Cerebellar cortex (tissue), 1 donor: ENCODE measurements at regions not wholly inside any gene's neighbourhood (a gene's known extent, or its start where the extent isn't known, plus 50 kb on each side); places are given as distances from the start of the nearest gene placed in this dataset.

Experiments used
- DNase-seq: peaks from one replicate; pipeline ENCODE4 v3.0.0-alpha.2; 2015; ENCODE audit warnings: low spot score

- no peak for DNase-seq
These were observed 77.4 kb downstream of the NCOR2 start for GRCh38 chr12:124489915-124490583.

GRCh38 chr12:124489220-124489619 lies 78.2 kb downstream of the NCOR2 start:
- DNase-seq = no peak

DNA sequence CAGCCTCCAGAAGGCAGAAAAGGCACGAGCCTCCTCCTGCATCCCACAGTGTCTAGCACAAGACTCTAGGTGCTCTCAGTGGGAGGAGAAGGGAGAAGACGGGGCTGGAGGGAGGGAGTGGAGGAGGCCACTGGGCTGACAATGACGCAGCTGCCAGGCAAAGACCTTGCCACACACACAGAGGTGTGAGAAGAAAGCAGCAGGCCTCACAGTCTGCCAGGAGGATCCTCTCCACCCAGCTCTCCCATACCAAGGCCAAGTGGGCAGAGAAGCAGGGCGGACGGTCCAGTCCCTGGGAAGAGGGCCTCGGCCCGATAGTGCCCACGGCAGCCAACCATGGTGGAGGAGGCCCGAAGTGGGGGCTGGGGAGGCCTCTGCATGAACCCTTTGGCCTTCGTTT lies 78.9 kb downstream of the NCOR2 start:
- no peak for DNase-seq

DNA sequence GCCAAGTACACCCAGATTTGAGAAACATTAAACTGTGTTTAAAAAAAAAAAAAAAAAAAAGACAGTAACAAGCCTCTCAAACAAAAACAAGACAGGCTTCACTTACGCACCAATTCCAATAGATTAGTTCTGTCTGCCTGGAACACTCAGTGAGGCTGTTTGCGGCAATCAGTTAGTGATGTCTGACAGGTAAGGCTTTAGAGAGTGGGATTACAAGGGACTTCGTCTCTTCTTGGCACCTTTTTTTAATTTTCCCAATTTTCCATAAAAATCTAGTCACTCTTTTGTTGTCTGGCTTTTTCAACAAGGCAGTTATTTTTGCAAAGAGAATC lies 79.6 kb downstream of the NCOR2 start:
- DNase-seq = no peak

DNA sequence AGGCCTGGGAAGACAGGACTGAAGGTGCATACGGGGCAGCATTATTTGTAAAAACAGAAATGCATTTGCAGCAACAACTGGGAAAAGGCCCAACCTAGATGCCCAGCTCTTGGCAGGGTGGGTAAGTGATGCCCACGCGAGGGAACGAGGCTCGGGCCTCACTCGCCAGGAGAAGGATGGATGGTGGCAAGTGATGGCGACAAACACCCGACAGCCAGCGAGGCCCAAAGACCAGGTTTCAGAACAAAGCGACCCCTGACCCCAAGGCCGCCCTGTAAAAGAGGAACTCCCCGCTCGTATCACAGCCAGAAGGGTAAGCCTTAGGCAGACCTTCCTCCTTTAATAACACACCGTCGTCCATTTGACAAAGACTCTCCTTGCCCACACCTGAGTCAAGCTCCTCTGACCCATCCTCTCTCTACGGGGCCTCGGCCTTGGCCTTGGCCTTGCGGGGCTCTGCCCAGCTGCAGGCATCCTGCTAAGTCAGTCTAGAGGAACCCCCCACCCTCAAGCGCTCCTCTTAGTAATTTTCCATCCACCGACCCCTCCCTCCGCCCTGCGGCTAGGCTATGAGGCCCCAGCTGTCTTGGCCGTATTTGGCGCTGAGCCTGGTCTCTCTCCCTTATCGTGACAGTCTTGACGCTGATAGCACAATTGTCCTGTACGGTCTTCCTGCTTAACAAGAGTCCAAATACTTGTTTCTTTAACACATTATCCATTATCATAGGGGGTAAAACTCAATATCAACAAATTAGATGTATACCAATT lies 80.2 kb downstream of the NCOR2 start:
- no peak for DNase-seq

DNA sequence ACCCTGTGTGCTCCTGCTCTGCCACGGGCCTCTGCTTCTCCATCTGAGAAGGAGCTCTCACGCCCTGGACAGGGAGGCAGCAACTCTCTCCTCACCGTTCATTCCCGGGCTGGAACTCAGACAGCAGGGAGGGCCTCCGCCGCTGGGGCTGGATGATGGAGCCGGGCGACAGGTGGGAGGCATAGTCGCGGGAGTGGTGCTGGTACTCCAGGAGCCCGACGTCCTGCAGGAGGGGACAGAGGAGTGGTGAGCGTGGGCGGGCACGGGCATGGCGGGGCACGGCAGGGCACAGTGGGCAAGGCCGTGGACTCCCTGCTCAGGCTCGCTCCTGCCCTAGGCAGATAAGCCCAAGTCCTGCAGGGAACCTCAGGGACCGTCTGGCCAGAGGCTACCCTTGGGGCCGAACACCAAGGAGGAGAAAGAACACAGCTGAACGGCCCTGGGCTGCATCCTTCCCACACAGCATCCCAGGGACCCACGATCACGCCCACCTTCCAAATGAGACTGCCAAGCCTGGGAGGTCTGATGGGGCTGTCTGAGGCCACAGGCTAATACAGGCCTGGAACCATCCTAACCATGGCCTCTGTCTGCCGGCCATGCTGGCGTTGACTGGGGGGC lies 81.0 kb downstream of the NCOR2 start:
- DNase-seq = no peak

DNA sequence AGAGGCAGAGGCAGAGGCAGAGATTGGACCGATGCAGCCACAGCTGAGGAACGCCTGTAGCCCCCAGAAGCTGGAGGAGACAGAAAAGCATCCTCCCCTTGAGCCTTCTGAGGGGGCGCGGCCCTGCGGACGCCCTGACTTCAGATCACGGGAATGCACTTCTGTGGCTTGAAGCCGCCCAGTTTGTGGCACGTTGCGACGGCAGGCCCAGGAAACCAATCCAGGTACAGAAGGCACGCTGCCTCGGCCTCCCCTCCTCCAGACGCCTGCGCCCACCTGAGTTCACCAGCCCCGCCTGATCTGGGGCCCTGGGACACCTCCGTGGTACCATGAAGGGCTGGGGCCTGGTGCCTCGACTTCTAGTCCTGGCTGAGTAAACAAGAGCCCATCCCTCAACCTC lies 82.0 kb downstream of the NCOR2 start:
- no peak for DNase-seq

- DNase-seq = no peak
These were observed 82.9 kb downstream of the NCOR2 start for GRCh38 chr12:124484526-124484953.

DNA sequence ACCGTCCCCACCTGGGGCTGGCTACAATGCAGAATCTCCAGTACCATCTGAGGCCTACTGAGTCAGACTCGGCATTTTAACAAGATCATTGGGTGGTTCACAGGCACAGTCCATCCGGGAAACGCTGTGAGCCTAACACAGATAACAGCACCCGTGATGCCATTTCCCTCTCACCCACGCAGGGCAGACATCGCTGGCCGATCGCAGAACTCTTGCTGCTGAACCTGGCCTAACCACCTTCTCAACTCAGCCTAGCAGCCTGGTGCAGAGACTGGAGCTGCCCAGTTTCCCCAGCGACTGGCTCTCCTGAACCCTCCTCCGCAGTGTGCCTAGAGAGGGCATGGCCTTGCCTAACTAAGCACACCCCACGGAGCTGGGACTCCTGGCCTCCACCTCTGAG lies 83.3 kb downstream of the NCOR2 start:
- DNase-seq = no peak

- DNase-seq = no peak
These were observed 84.3 kb downstream of the NCOR2 start for GRCh38 chr12:124482901-124483799.

DNA sequence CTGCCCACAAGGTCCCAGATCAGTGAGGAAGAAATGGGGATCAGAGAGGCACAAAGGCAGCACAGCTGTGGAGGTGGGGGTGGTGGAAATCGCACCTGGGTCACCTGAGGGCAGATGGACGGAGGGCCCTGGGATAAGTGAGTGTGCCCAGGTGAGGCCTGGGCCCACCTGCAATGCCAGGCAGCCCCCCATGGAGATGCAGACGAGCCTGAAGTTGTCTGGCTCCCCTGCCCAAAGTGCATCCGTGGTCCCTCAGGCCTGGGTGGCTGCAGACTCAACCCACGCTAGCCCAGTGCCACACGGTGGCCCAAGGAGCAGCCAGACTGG lies 84.9 kb downstream of the NCOR2 start:
- DNase-seq = no peak

DNA sequence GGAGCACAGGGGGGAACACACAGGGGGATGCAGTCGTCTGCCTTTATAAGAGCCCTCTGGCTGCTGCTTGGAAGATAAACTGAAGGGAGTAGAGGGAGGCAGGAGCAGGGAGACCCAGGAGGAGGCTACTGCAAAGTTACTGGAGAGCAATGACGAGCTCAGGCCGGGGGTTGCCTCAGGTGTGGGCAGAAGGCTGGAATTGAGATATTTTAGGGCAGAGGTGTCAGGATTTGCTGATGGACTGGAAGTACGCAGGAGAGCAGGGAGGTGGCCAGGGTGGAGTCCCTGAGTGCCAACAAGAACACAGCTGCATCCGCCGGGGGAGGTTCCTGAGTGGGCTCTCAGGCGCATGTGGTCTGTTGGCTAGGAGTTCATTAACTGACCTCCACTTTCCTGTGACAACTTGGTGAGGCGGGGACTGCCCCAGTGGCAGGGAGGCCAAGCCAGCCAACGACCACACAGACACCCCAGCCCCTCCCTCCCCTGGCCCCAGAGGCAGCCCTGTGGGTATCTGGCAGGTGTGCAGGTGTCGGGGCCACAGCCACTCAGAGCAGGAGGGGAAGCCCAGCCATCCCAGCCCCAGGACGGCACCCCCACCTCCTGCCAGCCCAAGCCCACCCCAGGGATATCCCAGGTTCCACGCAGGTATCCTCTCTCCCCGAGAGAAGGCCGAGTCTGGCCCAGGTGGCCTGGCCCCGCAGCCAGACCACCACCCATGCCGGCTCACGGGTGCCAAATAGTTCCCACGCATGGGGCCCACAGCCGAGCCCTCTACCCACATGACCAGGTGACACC lies 85.4 kb downstream of the NCOR2 start:
- DNase-seq = no peak

DNA sequence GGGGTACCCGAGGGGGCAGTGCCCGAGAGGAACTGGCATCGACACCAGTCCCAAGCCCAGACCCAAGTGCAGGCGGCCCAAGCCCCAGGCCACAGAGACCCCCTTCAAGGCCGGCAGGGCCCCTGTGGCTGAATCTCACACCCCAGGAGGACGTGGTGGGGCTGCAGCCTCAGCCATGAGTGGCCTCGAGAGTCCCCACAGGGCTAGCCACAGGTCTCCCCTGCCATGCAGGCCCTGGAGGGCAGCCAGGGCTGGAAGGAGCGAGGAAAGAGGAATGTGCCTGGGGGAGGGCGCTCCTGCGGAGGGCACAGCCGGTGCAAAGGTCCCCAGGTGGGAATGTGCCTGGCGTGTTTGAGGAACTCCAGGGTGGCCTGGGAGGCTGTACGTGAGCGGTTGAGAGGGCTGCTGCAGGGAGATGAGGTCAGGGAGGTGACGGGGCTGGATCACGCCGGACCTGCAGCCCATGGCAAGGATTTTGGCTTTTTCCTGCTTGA lies 86.1 kb downstream of the NCOR2 start:
- DNase-seq = no peak

DNA sequence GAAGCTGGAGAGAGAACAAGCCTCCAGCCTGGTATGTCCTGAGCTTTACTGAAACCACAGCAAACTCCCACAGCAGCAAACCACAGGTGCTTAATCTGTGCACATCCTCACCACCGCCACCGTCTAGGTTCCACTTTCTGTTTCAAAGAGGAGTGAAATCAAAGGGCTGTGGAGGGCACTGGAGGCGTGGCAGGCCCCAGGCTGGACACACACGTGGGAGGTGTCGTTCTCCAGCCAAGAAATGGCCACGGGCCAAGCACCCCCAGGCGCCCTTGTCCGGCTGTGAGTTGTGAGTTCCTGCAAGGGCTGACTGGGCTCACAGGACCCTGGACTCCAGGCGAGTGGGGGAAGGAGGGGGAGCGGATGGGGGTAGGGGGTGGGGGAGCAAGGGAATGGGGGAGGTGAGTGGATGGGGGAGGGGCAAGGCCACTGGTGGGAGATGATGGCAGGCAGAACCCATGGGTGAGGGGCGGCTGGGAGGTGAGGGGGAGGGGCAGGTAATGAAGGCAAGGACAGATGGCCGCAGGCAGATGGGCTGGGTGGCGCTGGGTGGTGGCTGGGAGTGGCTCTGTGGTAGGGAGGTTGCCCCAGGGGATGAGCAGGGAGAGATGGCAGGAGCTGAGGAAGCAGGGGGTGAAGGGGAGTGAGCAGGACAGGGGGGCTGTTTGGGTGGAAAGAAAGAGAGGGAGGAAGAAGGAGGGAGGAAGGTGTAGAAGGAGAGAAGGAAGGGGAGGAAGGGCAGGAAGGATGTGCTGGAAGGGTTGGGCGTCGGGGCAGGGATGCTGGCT lies 86.7 kb downstream of the NCOR2 start:
- no peak for DNase-seq

- no peak for DNase-seq
These were observed 87.5 kb downstream of the NCOR2 start for GRCh38 chr12:124479680-124480468.

DNA sequence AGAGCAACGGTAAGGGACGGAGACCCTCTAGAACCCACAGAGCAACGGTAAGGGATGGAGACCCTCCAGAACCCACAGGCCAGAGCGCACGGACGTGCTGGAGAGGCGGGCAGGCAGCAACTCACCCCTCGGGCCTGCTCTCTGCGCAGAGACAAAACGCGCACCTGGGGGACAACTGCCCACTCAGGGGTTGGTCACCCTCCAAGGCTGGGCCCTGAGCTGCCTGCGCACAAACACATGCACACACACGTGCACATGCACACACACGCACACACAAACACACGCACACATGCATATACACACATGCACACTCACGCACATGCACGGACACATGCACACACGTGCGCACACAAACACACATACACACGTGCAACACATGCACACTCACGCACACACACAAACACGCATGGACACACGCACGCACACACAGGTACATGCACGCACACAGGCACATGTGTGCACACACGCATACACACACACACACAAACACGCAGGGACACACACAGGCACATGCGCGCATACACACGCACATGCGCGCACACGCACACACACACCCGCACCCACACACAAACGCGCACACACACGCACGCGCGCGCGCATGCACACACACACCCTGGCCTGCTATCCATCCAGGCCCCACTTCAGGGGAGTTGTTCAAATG lies 88.3 kb downstream of the NCOR2 start:
- no peak for DNase-seq

DNA sequence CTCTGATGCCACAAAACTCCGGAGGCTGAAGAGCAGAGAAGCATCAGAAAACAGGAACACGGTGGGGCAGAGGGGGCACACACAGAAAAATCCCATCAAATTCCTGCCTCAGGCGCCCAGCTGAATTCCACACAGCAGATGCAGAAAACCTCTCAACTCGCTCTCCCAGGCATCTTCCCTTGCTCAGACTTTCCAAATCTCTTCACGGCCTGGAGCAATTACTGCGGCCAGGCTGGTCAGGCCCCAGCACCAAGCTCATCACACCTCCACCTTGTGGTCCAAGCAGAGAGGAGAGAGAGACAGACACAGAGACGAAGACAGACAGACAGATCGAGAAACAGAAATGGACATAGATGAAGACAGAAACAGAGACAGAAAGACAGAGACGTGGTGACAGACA lies 89.0 kb downstream of the NCOR2 start:
- no peak for DNase-seq

DNA sequence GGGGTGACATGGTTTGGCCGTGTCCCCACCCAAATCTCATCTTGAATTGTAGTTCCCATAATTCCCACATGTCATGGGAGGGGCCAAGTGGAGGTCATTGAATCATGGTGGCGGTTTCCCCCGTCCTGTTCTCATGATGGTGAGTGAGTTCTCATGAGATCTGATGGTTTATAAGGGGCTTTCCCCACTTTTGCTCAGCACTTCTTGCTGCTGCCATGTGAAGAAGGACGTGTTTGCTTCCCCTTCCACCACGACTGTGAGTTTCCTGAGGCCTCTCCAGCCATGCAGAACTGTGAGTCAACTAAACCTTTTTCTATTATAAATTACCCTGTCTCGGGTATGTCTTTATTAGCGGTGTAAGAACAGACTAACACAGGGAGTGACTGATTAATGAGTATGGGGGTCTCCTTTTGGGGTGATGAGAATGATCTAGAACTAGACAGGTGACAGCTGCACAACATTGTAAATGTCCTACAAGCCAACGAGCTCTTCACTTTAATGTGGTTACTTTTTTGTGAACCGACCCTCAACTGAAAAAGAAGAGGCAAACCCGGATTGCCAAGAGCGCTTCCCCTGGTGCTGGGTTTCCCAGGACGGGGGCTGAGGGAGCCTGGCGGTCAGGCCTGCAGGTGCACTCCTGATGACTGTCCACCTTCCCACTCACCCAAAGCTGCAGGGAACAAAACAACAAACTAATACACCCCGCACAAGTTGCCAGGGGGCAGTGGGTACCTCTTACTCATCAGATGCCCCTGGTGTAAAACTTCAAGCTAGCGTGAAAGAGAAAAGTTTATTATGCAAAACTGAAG lies 90.1 kb downstream of the NCOR2 start:
- no peak for DNase-seq

DNA sequence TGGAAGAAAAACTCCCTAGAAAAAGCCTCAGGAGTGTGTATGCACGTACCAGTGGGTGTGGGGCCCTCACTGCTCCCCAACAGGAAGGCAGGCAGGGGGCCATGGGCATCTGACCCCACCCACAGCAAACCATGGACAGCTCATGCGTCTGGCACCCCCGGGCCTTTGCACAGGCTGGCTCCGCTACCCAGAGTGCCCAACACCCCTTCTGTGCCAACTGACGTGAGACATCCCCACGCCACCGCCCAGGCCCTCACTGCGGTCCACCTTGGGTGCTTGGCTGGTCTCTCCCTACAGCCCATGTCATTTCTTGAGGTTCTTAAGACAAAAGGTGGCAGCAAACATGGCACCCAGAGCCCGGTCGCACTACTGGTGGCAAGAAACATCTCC lies 91.4 kb downstream of the NCOR2 start:
- DNase-seq = no peak
